Mammary epithelial cell (primary cell): ENCODE measurements at regions not wholly inside any gene's neighbourhood (a gene's known extent, or its start where the extent isn't known, plus 50 kb on each side); places are given as distances from the start of the nearest gene placed in this dataset.

ENCODE experiments used
- CTCF ChIP-seq, 2 donors: IDR thresholded peaks in 1 of 2; conservative IDR thresholded peaks in 1 of 2; 2 replicates each; pipeline ENCODE4 v1.5.1; 2011 to 2012; ENCODE audit warnings: inconsistent platforms in 2 of 2, low read length in 2 of 2, mild to moderate bottlenecking in 2 of 2, control low read depth in 1 of 2, low read depth in 1 of 2; ENCODE audit not compliant: insufficient read depth in 1 of 2; ENCODE audit errors: extremely low read depth in 1 of 2
- EZH2 ChIP-seq: IDR thresholded peaks from 2 replicates; pipeline ENCODE4 v1.6.1; 2012; ENCODE audit warnings: low read length, inconsistent platforms, borderline replicate concordance

GRCh38 chr6:163708466-163708865 lies 293.9 kb downstream of the QKI start:
- TF ChIP-seq CTCF (conservative IDR thresholded peaks at IDR 0.05 in 1 of 2, IDR thresholded peaks at IDR 0.05 in 1 of 2; ENCODE audit: extremely low read depth in 1 of 2, insufficient read depth in 1 of 2, low read depth in 1 of 2, low read length in 2 of 2) (no peak), EZH2 (no peak)
